GM21447 (cell line): ENCODE measurements at regions not wholly inside any gene's neighbourhood (a gene's known extent, or its start where the extent isn't known, plus 50 kb on each side); places are given as distances from the start of the nearest gene placed in this dataset.

Experiments used
- ATAC-seq: cut with Tn5 transposase; IDR thresholded peaks from one replicate; pipeline ENCODE4 v1.9.1; 2021; ENCODE audit not compliant: unreplicated experiment

- no peak for ATAC-seq
Measured at GRCh38 chr2:5119046-5119445, 573.1 kb upstream of the SOX11 start.

DNA sequence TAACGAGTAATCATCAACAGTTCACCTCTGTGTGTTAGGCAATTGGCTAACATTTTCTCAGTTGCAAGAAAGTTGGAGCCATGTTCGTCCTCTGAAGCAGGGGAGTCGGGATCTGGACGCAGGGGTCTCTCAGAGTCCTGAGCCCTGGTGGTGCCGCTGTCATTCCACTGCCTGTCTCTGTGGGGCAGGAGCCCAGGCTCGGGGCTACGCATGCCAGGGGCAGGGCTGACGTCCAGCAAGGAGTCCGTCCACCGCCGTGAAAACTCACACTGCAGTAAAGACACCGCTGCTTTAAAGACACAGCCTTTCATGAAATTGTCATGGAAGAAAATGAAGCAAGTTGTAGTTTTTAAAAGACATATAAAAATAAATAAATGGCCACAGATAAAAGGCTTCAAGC lies 571.1 kb upstream of the SOX11 start:
- ATAC-seq: no peak

DNA sequence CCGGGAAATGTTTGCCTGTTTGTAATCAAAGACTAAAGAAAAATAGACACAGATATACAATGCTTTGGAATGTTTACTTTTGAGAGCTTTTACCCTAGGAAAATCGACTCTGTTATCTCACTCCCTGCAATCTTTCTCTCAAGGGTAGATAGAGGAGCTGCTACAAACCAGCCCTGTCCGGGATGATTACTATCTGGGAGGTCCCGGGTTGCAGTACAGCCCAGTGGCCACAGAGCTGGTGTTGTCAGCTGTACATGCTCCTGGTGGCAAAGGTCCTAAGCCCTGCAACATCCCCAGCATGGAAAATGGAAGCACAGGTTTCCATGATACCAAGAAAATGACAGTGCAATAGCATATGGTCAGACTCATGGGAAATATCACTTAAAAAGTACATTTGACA lies 570.5 kb upstream of the SOX11 start:
- no peak for ATAC-seq

- no peak for ATAC-seq
Measured at GRCh38 chr2:5123582-5124196, 568.5 kb upstream of the SOX11 start.

- no peak for ATAC-seq
Measured at GRCh38 chr2:5125017-5125730, 567.0 kb upstream of the SOX11 start.

DNA sequence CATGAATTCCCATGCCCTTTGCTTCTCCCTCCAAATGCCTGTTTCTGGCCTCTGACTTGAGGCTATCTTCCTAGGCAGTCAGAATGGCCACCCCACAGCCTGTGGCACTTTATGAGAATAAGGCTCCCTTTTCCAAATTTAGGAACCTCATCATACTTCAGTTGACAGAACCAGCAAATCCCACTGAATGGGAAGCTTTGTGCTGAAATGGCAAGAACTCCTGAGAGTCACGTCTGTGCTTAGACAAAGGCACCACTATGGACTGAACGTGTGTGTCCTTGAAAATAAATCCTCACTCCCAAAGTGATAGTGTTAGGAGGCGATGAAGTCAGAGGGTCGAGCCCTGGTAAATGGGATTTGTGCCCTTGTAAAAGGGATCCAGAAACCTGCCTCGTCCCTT lies 559.9 kb upstream of the SOX11 start:
- no peak for ATAC-seq

DNA sequence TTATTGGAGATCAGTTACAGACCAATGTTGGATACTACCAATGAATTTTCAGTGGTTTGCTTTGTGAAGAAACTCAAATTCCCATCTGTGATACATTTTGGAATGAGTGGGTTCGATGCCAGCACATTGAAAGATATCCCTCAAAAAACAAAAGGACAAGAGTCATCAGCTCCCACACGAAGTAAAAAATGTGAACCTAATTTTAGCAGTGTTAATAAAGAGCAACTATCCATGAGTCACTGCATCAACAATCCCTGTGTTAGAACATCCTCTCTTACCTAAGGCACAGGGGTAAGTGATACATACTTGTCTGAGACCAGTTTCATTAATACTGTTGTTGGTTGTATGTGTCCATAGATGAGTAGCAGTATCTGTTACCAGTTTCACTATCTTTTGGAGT lies 551.8 kb upstream of the SOX11 start:
- ATAC-seq: no peak

- no peak for ATAC-seq
Measured at GRCh38 chr2:5144159-5144558, 548.0 kb upstream of the SOX11 start.

- ATAC-seq: no peak
Measured at GRCh38 chr2:5145053-5145452, 547.1 kb upstream of the SOX11 start.

GRCh38 chr2:5145801-5146200 lies 546.4 kb upstream of the SOX11 start:
- ATAC-seq: no peak

GRCh38 chr2:5148392-5149085 lies 543.6 kb upstream of the SOX11 start:
- no peak for ATAC-seq

- no peak for ATAC-seq
Measured at GRCh38 chr2:5150871-5151270, 541.3 kb upstream of the SOX11 start.

GRCh38 chr2:5164776-5165525 lies 527.2 kb upstream of the SOX11 start:
- no peak for ATAC-seq

DNA sequence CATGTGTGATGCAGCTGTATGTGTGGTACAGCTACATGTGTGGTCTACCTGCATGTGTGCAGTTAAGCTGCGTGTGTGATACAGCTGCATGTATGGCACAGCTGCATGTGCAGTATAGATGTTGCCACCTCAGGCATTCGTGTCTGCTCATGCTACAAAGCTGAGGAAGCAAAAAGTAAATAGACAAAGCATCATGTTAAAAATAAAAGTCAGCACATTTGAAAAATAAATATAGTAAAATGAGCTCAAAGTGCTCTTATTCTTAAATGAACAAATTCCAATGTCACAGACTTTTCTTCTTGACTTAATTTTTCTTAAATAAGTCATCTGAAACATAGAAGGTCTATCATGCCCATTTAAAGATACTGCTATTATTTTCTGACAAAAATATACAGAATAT lies 519.3 kb upstream of the SOX11 start:
- ATAC-seq: no peak

GRCh38 chr2:5173876-5174535 lies 518.2 kb upstream of the SOX11 start:
- ATAC-seq: no peak

DNA sequence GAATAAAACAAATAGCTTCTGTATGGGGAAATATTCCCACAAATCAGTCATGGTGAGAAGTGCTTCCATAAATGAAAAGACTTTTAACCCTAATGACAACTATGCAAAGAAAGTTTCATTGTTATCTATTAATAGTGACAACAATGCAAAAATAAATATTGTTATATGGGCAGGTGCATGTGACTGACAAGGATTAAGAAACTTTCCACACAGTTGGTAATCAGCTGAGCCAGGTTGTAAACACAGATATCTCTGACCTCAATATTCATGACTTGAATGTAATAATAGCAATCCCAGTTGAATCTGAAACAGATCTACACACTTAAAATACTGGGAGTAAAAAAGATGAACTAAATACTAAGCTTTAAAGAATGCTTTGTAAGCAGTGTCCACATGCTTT lies 517.0 kb upstream of the SOX11 start:
- ATAC-seq: no peak

DNA sequence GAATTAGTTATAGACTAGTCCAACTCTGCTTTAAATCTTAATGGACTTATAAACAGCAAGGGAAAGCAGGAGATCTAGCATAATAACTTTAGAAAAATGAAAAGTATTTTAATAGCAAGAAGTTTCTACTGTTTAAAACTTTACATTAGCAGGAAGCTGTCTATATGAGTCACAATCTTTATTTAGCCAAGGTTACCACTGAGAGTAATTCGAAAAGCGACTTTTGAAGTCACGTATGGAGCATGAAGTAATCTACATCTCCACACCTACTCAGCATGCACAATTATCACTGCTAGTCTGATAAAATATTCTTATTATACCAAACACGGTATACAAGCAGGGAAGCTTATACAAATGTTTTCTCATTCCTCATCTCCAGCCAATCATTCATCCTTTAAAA lies 515.4 kb upstream of the SOX11 start:
- no peak for ATAC-seq

DNA sequence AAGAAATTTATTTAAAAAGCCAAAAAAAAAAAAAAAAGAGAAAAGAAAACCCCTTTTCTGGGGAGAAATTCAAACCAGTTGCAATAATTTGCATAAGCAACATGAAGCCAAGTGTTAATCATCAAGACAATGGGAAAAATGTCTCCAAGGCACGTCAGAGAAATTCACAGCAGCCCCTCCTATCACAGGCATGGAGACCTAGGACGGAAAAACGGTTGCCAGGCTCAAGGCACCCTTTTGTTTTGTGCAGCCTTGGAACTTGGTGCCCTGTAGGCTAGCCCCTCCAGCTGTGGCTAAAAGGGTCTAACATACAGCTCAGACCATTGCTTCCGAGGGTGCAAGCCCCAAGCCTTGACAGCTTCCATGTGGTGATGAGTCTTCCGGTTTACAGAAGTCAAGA lies 509.2 kb upstream of the SOX11 start:
- no peak for ATAC-seq

DNA sequence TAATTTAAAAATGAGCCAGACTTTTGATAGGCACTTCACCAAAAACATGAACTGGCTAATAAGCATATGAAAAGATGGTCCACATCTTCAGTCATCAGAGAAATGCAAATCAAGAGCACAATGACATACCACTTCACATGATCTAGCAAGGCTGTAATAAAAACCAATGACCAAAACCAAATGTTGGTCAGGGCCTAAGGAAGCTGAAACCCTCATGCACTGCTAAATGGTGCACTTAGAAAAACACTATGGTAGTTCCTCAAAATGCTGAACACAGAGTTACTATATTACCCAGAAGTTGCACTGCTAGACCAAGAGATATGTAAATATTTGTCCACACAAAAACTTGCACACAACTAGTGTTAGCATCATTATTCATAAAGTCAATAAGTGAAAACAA lies 504.9 kb upstream of the SOX11 start:
- no peak for ATAC-seq

DNA sequence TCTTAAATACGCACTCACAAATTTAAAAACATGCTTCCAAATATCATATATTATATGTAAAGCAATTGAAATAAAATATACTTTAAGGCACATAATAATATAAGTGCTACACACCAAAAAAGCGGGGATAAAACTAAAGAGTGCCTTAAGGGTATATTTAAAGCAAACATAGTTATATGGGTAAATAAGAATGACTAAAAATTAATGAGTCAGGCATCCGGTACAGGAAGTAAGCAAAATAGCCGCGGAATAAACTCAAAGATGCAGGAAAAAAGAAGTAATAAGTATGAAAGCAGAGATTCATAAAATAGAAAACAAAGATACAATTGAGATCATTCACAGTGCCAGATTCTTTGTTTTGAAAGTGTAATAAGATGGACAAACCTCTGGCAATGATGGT lies 503.5 kb upstream of the SOX11 start:
- no peak for ATAC-seq

GRCh38 chr2:5190023-5190422 lies 502.2 kb upstream of the SOX11 start:
- ATAC-seq: no peak
